Neural crest cell (in vitro differentiated cells): ENCODE measurements at regions not wholly inside any gene's neighbourhood (a gene's known extent, or its start where the extent isn't known, plus 50 kb on each side); places are given as distances from the start of the nearest gene placed in this dataset.
"Not testable (repeated sequence)": the region's sequence is repeated elsewhere in the genome, so short reads cannot be mapped to it uniquely, and the experiment has no call there.

Experiments used
- DNase-seq: peaks from one replicate; pipeline ENCODE4 v3.0.0; 2021; ENCODE audit warnings: low read depth, mixed read lengths, low spot score
- H3K27ac Mint-ChIP-seq: one replicate; pipeline ENCODE4 v1.8.0; 2021; ENCODE audit warnings: mild to moderate bottlenecking, mixed read lengths; ENCODE audit not compliant: unreplicated experiment
- H3K27me3 Mint-ChIP-seq: 2 replicates; pipeline ENCODE4 v1.8.0; 2021; ENCODE audit warnings: low read depth, mild to moderate bottlenecking, mixed read lengths
- H3K36me3 Mint-ChIP-seq: 2 replicates; pipeline ENCODE4 v1.8.0; 2021; ENCODE audit warnings: low read depth, mild to moderate bottlenecking, mixed read lengths
- H3K4me1 Mint-ChIP-seq: 2 replicates; pipeline ENCODE4 v1.8.0; 2021; ENCODE audit warnings: mixed read lengths
- H3K4me3 Mint-ChIP-seq: one replicate; pipeline ENCODE4 v1.8.0; 2021; ENCODE audit warnings: mild to moderate bottlenecking, mixed read lengths
- H3K9me3 Mint-ChIP-seq: 2 replicates; pipeline ENCODE4 v1.8.0; 2021; ENCODE audit warnings: mixed read lengths
- TF ChIP-seq, protein P1 (sequence below): fragments of 200-600 bp; sonication (generic); conservative IDR thresholded peaks from 2 replicates; pipeline ENCODE4 v1.5.0; 2021; ENCODE audit warnings: antibody characterized with exemption, mild to moderate bottlenecking

- H3K9me3 Mint-ChIP-seq: peaks cover 4% of the 10 kb centered on the region
- no peak overlapping the region for H3K4me3 Mint-ChIP-seq
- peaks cover 3% of the 10 kb centered on the region for H3K27me3 Mint-ChIP-seq
- peaks cover 22% of the 10 kb centered on the region for H3K4me1 Mint-ChIP-seq
- DNase-seq: no peak
- no peak overlapping the region for H3K27ac Mint-ChIP-seq
- TF ChIP-seq, protein P1, sequence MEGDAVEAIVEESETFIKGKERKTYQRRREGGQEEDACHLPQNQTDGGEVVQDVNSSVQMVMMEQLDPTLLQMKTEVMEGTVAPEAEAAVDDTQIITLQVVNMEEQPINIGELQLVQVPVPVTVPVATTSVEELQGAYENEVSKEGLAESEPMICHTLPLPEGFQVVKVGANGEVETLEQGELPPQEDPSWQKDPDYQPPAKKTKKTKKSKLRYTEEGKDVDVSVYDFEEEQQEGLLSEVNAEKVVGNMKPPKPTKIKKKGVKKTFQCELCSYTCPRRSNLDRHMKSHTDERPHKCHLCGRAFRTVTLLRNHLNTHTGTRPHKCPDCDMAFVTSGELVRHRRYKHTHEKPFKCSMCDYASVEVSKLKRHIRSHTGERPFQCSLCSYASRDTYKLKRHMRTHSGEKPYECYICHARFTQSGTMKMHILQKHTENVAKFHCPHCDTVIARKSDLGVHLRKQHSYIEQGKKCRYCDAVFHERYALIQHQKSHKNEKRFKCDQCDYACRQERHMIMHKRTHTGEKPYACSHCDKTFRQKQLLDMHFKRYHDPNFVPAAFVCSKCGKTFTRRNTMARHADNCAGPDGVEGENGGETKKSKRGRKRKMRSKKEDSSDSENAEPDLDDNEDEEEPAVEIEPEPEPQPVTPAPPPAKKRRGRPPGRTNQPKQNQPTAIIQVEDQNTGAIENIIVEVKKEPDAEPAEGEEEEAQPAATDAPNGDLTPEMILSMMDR: no peak
- no peaks in the 10 kb centered on the region for H3K36me3 Mint-ChIP-seq
Observed at GRCh38 chr10:114713525-114714090, 55.5 kb upstream of the ABLIM1 start.

DNA sequence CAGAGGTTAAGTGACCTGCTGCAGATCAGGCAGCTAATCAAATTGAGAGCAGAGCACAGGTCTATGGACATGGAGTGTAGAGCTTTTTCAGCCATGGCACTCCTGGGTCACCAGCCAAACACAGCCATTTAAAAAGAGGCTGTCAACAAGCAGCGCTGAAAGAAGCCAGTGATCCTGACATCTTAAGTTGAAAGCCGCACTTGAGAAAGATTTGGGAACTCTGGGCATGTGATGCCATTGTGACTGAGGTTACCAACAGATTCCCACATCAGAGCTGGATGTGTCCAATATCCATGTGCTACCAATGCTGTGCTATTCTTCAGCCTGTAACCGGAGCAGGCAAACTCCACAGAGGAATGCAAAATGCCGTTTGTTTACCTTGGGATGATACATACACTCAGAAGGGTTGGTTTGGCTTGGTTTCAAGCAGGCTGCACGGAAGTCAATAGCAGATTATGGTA, 56.2 kb upstream of the ABLIM1 start:
- DNase-seq: no peak
- Mint-ChIP-seq H3K36me3 (no peaks in the 10 kb centered on the region), H3K27me3 (peaks cover 3% of the 10 kb centered on the region), H3K27ac (no peak overlapping the region), H3K4me3 (no peak overlapping the region), H3K9me3 (peaks cover 4% of the 10 kb centered on the region), H3K4me1 (peaks cover 22% of the 10 kb centered on the region)
- TF ChIP-seq, protein P1: no peak

DNA sequence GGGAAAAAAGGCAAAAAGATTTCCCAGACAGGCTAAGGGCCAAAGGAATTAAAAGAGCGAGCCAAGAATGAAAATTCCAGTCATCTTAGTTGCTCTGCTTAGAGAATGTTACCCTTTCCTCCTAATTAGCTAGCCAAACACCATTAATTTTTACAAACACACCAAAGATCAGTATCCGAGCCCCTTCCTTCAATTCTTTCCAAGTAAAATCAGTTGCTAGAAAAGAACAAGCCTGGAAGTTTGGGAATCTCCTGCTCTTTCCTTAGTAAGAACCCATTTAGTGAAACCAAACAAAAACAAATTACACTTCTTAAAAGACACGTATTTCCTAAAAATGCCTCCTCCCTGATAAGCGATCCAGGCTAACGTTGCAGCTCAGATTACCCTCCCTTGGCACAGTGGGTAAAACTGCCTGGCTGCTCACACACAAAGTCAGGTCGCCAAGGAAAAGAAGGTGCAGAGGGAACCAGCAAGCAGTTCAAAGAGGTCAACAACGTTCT, 57.1 kb upstream of the ABLIM1 start:
- no peak for DNase-seq
- peaks cover 22% of the 10 kb centered on the region for H3K4me1 Mint-ChIP-seq
- H3K4me3 Mint-ChIP-seq: no peak overlapping the region
- peaks cover 4% of the 10 kb centered on the region for H3K9me3 Mint-ChIP-seq
- TF ChIP-seq, protein P1: no peak
- peaks cover 3% of the 10 kb centered on the region for H3K27me3 Mint-ChIP-seq
- H3K36me3 Mint-ChIP-seq: no peaks in the 10 kb centered on the region
- H3K27ac Mint-ChIP-seq: no peak overlapping the region

GRCh38 chr10:114716811-114717404, 58.8 kb upstream of the ABLIM1 start:
- Mint-ChIP-seq H3K9me3 (peaks cover 4% of the 10 kb centered on the region), H3K27ac (no peak overlapping the region)

GRCh38 chr10:114717881-114718280, 59.8 kb upstream of the ABLIM1 start:
- peaks cover 22% of the 10 kb centered on the region for H3K4me1 Mint-ChIP-seq
- not testable (repeated sequence) for H3K27me3 Mint-ChIP-seq, H3K9me3 Mint-ChIP-seq, H3K36me3 Mint-ChIP-seq, DNase-seq, H3K4me3 Mint-ChIP-seq, H3K27ac Mint-ChIP-seq

More at GRCh38 chr10:114716811-114717404, 58.8 kb upstream of the ABLIM1 start:
- TF ChIP-seq, protein P1: no peak
- DNase-seq: no peak
- Mint-ChIP-seq H3K4me3 (no peak overlapping the region), H3K27me3 (peaks cover 3% of the 10 kb centered on the region), H3K4me1 (peaks cover 22% of the 10 kb centered on the region), H3K36me3 (no peaks in the 10 kb centered on the region)

DNA sequence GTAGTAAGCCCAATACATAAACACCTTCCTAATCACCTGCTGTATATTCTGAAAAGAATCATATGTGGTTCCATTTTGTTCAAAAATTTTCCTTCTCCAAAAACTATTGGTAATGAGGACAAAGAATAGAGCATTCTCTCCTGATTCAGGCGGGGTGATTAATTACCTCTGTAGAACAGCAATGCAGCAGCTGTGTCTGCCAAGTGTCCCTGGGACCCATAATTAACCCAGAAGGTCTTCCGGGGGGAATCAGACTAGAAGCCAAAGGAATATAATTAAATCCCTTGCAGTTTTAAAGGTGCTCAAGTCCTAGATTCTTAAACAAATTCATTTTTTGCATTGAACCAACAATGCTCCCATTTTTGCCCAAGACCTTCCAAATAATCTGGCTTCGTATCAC, 60.3 kb upstream of the ABLIM1 start:
- Mint-ChIP-seq H3K9me3 (no peaks in the 10 kb centered on the region), H3K27me3 (peaks cover 3% of the 10 kb centered on the region), H3K4me1 (peaks cover 22% of the 10 kb centered on the region), H3K36me3 (no peaks in the 10 kb centered on the region), H3K4me3 (no peak overlapping the region), H3K27ac (no peak overlapping the region)
- TF ChIP-seq, protein P1: no peak
- no peak for DNase-seq
